ENCODE measurements at regions not wholly inside any gene's neighbourhood (a gene's known extent, or its start where the extent isn't known, plus 50 kb on each side); places are given as distances from the start of the nearest gene placed in this dataset.
"Not testable (repeated sequence)": the region's sequence is repeated elsewhere in the genome, so short reads cannot be mapped to it uniquely, and the experiment has no call there.

- H3K9me3 Mint-ChIP-seq: no peaks in the 10 kb centered on the region
- no peak for TF ChIP-seq CTCF (conservative IDR thresholded peaks at IDR 0.05)
- Histone ChIP-seq H3K27ac (ENCODE audit: low read depth, low read length) (no peak overlapping the region), H3K36me3 (ENCODE audit: control insufficient read depth, insufficient read depth, low read length) (no peaks in the 10 kb centered on the region), H3K9ac (ENCODE audit: extremely low read depth, low read length, poor library complexity, severe bottlenecking) (no peak overlapping the region), H3K4me1 (ENCODE audit: control insufficient read depth, insufficient read depth, low read length) (no peaks in the 10 kb centered on the region), H3K9me3 (ENCODE audit: control insufficient read depth, low read length) (no peaks in the 10 kb centered on the region), H3K27me3 (ENCODE audit: control insufficient read depth, insufficient read depth, low read length, poor library complexity, severe bottlenecking) (peaks cover 4% of the 10 kb centered on the region), H3K4me3 (ENCODE audit: low read length) (no peak overlapping the region)
- 63% methylated on average over 3 of the region's 4 CpGs; no CpG with 5 or more reads in 1 of the 2 experiments for WGBS, 2 experiments (ENCODE audit: insufficient coverage in 1 of 2, insufficient read length in 1 of 2)
- no peak overlapping the region for H3K4me3 Mint-ChIP-seq
- H3K4me1 Mint-ChIP-seq: peaks cover 25% of the 10 kb centered on the region
- no peak overlapping the region for H3K27ac Mint-ChIP-seq
- H3K36me3 Mint-ChIP-seq (ENCODE audit: low read depth): no peaks in the 10 kb centered on the region
- peaks cover 25% of the 10 kb centered on the region for H3K27me3 Mint-ChIP-seq (ENCODE audit: insufficient read depth)
- peak; percentile 45 for DNase-seq
Observed at GRCh38 chrX:140087875-140088274, 122.6 kb upstream of the CXorf66 start.

GRCh38 chrX:140086691-140087090 lies 121.4 kb upstream of the CXorf66 start:
- H3K27me3 ChIP-seq (ENCODE audit: control insufficient read depth, insufficient read depth, low read length, poor library complexity, severe bottlenecking): peaks cover 4% of the 10 kb centered on the region
- DNase-seq: no peak
- H3K4me1 Mint-ChIP-seq: peaks cover 25% of the 10 kb centered on the region
- H3K4me3 Mint-ChIP-seq: no peak overlapping the region
- H3K27ac ChIP-seq (ENCODE audit: low read depth, low read length): no peak overlapping the region
- TF ChIP-seq CTCF (conservative IDR thresholded peaks at IDR 0.05): no peak
- no peaks in the 10 kb centered on the region for H3K36me3 ChIP-seq (ENCODE audit: control insufficient read depth, insufficient read depth, low read length)
- no peak overlapping the region for H3K9ac ChIP-seq (ENCODE audit: extremely low read depth, low read length, poor library complexity, severe bottlenecking)
- no peaks in the 10 kb centered on the region for H3K4me1 ChIP-seq (ENCODE audit: control insufficient read depth, insufficient read depth, low read length)
- no peak overlapping the region for H3K4me3 ChIP-seq (ENCODE audit: low read length)
- no peaks in the 10 kb centered on the region for H3K36me3 Mint-ChIP-seq (ENCODE audit: low read depth)
- no peaks in the 10 kb centered on the region for H3K9me3 Mint-ChIP-seq
- H3K9me3 ChIP-seq (ENCODE audit: control insufficient read depth, low read length): no peaks in the 10 kb centered on the region
- H3K27ac Mint-ChIP-seq: no peak overlapping the region
- peaks cover 14% of the 10 kb centered on the region for H3K27me3 Mint-ChIP-seq (ENCODE audit: insufficient read depth)

GRCh38 chrX:140074851-140075250 lies 109.5 kb upstream of the CXorf66 start:
- no CpG with 5 or more reads among the region's 2 CpGs for WGBS, 2 experiments (ENCODE audit: insufficient coverage in 1 of 2, insufficient read length in 1 of 2)
- H3K9ac ChIP-seq (ENCODE audit: extremely low read depth, low read length, poor library complexity, severe bottlenecking); H3K27ac ChIP-seq (ENCODE audit: low read depth, low read length); H3K36me3 Mint-ChIP-seq (ENCODE audit: low read depth); H3K27me3 Mint-ChIP-seq (ENCODE audit: insufficient read depth); H3K27me3 ChIP-seq (ENCODE audit: control insufficient read depth, insufficient read depth, low read length, poor library complexity, severe bottlenecking); H3K4me3 ChIP-seq (ENCODE audit: low read length); H3K4me1 ChIP-seq (ENCODE audit: control insufficient read depth, insufficient read depth, low read length); H3K9me3 ChIP-seq (ENCODE audit: control insufficient read depth, low read length); H3K9me3 Mint-ChIP-seq; H3K4me1 Mint-ChIP-seq; DNase-seq; H3K36me3 ChIP-seq (ENCODE audit: control insufficient read depth, insufficient read depth, low read length); H3K27ac Mint-ChIP-seq; H3K4me3 Mint-ChIP-seq: not testable (repeated sequence)

GRCh38 chrX:140071037-140071436 lies 105.7 kb upstream of the CXorf66 start:
- H3K27me3 ChIP-seq (ENCODE audit: control insufficient read depth, insufficient read depth, low read length, poor library complexity, severe bottlenecking): no peaks in the 10 kb centered on the region
- no peaks in the 10 kb centered on the region for H3K4me1 Mint-ChIP-seq
- no peaks in the 10 kb centered on the region for H3K9me3 Mint-ChIP-seq
- no peak overlapping the region for H3K4me3 Mint-ChIP-seq
- H3K36me3 ChIP-seq (ENCODE audit: control insufficient read depth, insufficient read depth, low read length): no peaks in the 10 kb centered on the region
- DNase-seq: no peak
- no peaks in the 10 kb centered on the region for H3K4me1 ChIP-seq (ENCODE audit: control insufficient read depth, insufficient read depth, low read length)
- H3K27ac Mint-ChIP-seq: no peak overlapping the region
- TF ChIP-seq CTCF (conservative IDR thresholded peaks at IDR 0.05): no peak
- peaks cover 4% of the 10 kb centered on the region for H3K27me3 Mint-ChIP-seq (ENCODE audit: insufficient read depth)
- no peak overlapping the region for H3K4me3 ChIP-seq (ENCODE audit: low read length)
- H3K36me3 Mint-ChIP-seq (ENCODE audit: low read depth): no peaks in the 10 kb centered on the region
- H3K9me3 ChIP-seq (ENCODE audit: control insufficient read depth, low read length): no peaks in the 10 kb centered on the region
- H3K27ac ChIP-seq (ENCODE audit: low read depth, low read length): no peak overlapping the region
- H3K9ac ChIP-seq (ENCODE audit: extremely low read depth, low read length, poor library complexity, severe bottlenecking): no peak overlapping the region

Data from endodermal cell (in vitro differentiated cells).